ENCODE measurements at regions not wholly inside any gene's neighbourhood (a gene's known extent, or its start where the extent isn't known, plus 50 kb on each side); places are given as distances from the start of the nearest gene placed in this dataset.

GRCh38 chr4:24070117-24070516 is 180.3 kb upstream of the PPARGC1A start:
- no peak overlapping the region for H3K4me3 ChIP-seq (ENCODE audit: low read depth, low read length)
- in situ Hi-C loops (cut with HindIII; ENCODE audit: low sequenced_read_pairs) = no loop called here
- TF ChIP-seq CTCF (IDR thresholded peaks at IDR 0.05; ENCODE audit: low read depth, low read length) = no peak
- peak; percentile 79 for DNase-seq (ENCODE audit: low read depth, low spot score)

GRCh38 chr4:24067367-24068193 is 177.7 kb upstream of the PPARGC1A start:
- in situ Hi-C loops (cut with HindIII; ENCODE audit: low sequenced_read_pairs) = no loop called here
- no peak overlapping the region for H3K4me3 ChIP-seq (ENCODE audit: low read depth, low read length)
- no peak for TF ChIP-seq CTCF (IDR thresholded peaks at IDR 0.05; ENCODE audit: low read depth, low read length)
- DNase-seq (ENCODE audit: low read depth, low spot score) = peak; percentile 53

- in situ Hi-C loops (cut with HindIII; ENCODE audit: low sequenced_read_pairs) = no loop called here
- no peak for DNase-seq (ENCODE audit: low read depth, low spot score)
- TF ChIP-seq CTCF (IDR thresholded peaks at IDR 0.05; ENCODE audit: low read depth, low read length) = no peak
- H3K4me3 ChIP-seq (ENCODE audit: low read depth, low read length) = no peak overlapping the region
These were observed 176.1 kb upstream of the PPARGC1A start for GRCh38 chr4:24065974-24066373.

GRCh38 chr4:24063731-24064130 is 173.9 kb upstream of the PPARGC1A start:
- no peak overlapping the region for H3K4me3 ChIP-seq (ENCODE audit: low read depth, low read length)
- DNase-seq (ENCODE audit: low read depth, low spot score) = no peak
- TF ChIP-seq CTCF (IDR thresholded peaks at IDR 0.05; ENCODE audit: low read depth, low read length) = no peak
- in situ Hi-C loops (cut with HindIII; ENCODE audit: low sequenced_read_pairs) = no loop called here

GRCh38 chr4:24060932-24061331 is 171.1 kb upstream of the PPARGC1A start:
- DNase-seq (ENCODE audit: low read depth, low spot score) = no peak
- TF ChIP-seq CTCF (IDR thresholded peaks at IDR 0.05; ENCODE audit: low read depth, low read length) = no peak
- in situ Hi-C loops (cut with HindIII; ENCODE audit: low sequenced_read_pairs) = no loop called here
- H3K4me3 ChIP-seq (ENCODE audit: low read depth, low read length) = no peak overlapping the region

- no peak for TF ChIP-seq CTCF (IDR thresholded peaks at IDR 0.05; ENCODE audit: low read depth, low read length)
- H3K4me3 ChIP-seq (ENCODE audit: low read depth, low read length) = no peak overlapping the region
- in situ Hi-C loops (cut with HindIII; ENCODE audit: low sequenced_read_pairs) = no loop called here
- DNase-seq (ENCODE audit: low read depth, low spot score) = no peak
These were observed 170.0 kb upstream of the PPARGC1A start for GRCh38 chr4:24059839-24060238.
